Neural crest cell (in vitro differentiated cells): ENCODE measurements at regions not wholly inside any gene's neighbourhood (a gene's known extent, or its start where the extent isn't known, plus 50 kb on each side); places are given as distances from the start of the nearest gene placed in this dataset.

Experiments
- DNase-seq: peaks from one replicate; pipeline ENCODE4 v3.0.0; 2021; ENCODE audit warnings: low read depth, mixed read lengths, low spot score
- H3K27ac Mint-ChIP-seq: one replicate; pipeline ENCODE4 v1.8.0; 2021; ENCODE audit warnings: mild to moderate bottlenecking, mixed read lengths; ENCODE audit not compliant: unreplicated experiment
- H3K27me3 Mint-ChIP-seq: 2 replicates; pipeline ENCODE4 v1.8.0; 2021; ENCODE audit warnings: low read depth, mild to moderate bottlenecking, mixed read lengths
- H3K36me3 Mint-ChIP-seq: 2 replicates; pipeline ENCODE4 v1.8.0; 2021; ENCODE audit warnings: low read depth, mild to moderate bottlenecking, mixed read lengths
- H3K4me1 Mint-ChIP-seq: 2 replicates; pipeline ENCODE4 v1.8.0; 2021; ENCODE audit warnings: mixed read lengths
- H3K4me3 Mint-ChIP-seq: one replicate; pipeline ENCODE4 v1.8.0; 2021; ENCODE audit warnings: mild to moderate bottlenecking, mixed read lengths
- H3K9me3 Mint-ChIP-seq: 2 replicates; pipeline ENCODE4 v1.8.0; 2021; ENCODE audit warnings: mixed read lengths
- TF ChIP-seq, protein P1 (sequence below): fragments of 200-600 bp; sonication (generic); conservative IDR thresholded peaks from 2 replicates; pipeline ENCODE4 v1.5.0; 2021; ENCODE audit warnings: antibody characterized with exemption, mild to moderate bottlenecking

- peaks cover 1% of the 10 kb centered on the region for H3K9me3 Mint-ChIP-seq
- no peaks in the 10 kb centered on the region for H3K27me3 Mint-ChIP-seq
- TF ChIP-seq, protein P1, sequence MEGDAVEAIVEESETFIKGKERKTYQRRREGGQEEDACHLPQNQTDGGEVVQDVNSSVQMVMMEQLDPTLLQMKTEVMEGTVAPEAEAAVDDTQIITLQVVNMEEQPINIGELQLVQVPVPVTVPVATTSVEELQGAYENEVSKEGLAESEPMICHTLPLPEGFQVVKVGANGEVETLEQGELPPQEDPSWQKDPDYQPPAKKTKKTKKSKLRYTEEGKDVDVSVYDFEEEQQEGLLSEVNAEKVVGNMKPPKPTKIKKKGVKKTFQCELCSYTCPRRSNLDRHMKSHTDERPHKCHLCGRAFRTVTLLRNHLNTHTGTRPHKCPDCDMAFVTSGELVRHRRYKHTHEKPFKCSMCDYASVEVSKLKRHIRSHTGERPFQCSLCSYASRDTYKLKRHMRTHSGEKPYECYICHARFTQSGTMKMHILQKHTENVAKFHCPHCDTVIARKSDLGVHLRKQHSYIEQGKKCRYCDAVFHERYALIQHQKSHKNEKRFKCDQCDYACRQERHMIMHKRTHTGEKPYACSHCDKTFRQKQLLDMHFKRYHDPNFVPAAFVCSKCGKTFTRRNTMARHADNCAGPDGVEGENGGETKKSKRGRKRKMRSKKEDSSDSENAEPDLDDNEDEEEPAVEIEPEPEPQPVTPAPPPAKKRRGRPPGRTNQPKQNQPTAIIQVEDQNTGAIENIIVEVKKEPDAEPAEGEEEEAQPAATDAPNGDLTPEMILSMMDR: peak; percentile 25
- H3K4me3 Mint-ChIP-seq: no peak overlapping the region
- peaks cover 25% of the 10 kb centered on the region for H3K4me1 Mint-ChIP-seq
- no peak for DNase-seq
- no peaks in the 10 kb centered on the region for H3K36me3 Mint-ChIP-seq
- no peak overlapping the region for H3K27ac Mint-ChIP-seq
Measured at GRCh38 chr2:199606193-199606780, 148.5 kb upstream of the SATB2 start.

DNA sequence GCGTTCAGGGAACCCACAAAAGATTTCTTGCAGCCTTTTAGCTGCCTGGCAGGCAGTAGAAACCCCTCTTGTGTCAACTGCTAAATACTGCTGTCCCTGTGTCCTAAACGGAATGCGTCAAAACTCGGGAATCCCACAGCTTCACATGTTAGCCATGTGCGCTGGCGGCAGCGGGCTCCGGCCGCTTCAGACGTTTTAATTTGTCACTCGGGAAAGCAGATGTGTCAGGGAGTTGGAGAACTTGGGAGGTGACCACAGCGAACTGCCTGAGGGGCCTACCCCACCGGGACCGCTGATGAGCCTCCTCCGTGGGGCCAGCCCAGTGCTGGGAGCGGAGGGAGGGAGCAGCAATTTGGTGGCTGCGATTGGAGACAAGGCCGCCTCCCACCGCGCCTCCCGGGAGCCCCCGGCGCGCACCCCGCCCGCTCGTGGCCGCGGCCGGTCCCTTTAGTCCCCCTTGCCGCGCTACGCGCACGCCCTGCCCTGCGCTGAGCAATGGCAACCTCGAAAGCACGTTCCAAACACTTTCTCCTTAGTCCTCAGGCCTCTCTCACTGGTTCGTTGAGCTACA, 146.1 kb upstream of the SATB2 start:
- no peak overlapping the region for H3K4me3 Mint-ChIP-seq
- peaks cover 25% of the 10 kb centered on the region for H3K4me1 Mint-ChIP-seq
- H3K36me3 Mint-ChIP-seq: no peaks in the 10 kb centered on the region
- TF ChIP-seq, protein P1: no peak
- H3K27me3 Mint-ChIP-seq: no peaks in the 10 kb centered on the region
- DNase-seq: no peak
- no peak overlapping the region for H3K27ac Mint-ChIP-seq
- H3K9me3 Mint-ChIP-seq: no peaks in the 10 kb centered on the region

DNA sequence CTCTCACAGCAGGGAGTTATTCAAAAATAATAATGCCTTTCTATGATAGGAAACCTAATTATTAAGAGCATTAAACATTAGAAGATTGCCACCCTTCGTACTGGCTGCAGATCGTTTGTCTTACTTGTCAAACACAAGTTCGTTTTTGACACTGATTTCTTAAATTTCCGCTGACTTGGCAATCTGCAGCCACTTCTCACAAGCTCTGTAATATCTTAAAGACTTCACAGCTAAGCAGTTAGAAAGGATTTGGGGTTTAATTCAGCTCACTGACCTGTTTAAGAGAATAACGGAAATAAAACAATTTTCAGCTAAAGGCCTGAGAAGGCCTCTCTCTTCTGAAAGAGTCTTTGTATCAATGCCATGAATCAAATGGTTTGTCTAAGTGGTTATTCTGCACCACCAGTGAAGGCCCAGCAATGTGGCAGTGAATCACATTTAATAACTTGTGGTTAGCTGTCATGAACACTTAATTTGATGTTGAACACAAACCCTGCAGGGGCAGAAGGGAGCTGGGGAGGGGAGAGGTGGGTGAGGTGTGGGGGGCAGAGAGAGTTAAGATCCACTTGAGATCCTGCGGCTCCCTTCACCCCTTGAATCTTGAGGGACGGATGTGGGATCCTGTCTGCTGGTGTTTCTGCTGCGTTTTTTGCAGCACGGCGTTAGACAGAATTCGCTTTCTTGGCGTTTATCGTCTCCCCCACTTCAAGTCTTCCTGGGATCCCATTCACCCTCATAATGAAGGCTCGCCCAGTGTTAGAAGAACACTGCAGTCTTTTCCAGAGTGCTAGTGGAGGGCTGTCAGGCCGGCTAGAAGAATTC, 145.4 kb upstream of the SATB2 start:
- Mint-ChIP-seq H3K36me3 (no peaks in the 10 kb centered on the region), H3K27me3 (no peaks in the 10 kb centered on the region), H3K9me3 (no peaks in the 10 kb centered on the region), H3K4me3 (no peak overlapping the region), H3K27ac (peak overlapping the region; percentile 60), H3K4me1 (peaks cover 29% of the 10 kb centered on the region)
- DNase-seq: no peak
- TF ChIP-seq, protein P1: no peak

- peaks cover 26% of the 10 kb centered on the region for H3K4me1 Mint-ChIP-seq
- DNase-seq: no peak
- H3K36me3 Mint-ChIP-seq: no peaks in the 10 kb centered on the region
- peak overlapping the region; percentile 0 for H3K4me3 Mint-ChIP-seq
- TF ChIP-seq, protein P1: peak; percentile 24
- H3K27ac Mint-ChIP-seq: no peak overlapping the region
- no peaks in the 10 kb centered on the region for H3K9me3 Mint-ChIP-seq
- no peaks in the 10 kb centered on the region for H3K27me3 Mint-ChIP-seq
Measured at GRCh38 chr2:199602271-199602895, 144.6 kb upstream of the SATB2 start.

- H3K27ac Mint-ChIP-seq: no peak overlapping the region
- peaks cover 6% of the 10 kb centered on the region for H3K4me1 Mint-ChIP-seq
- no peak overlapping the region for H3K4me3 Mint-ChIP-seq
- H3K27me3 Mint-ChIP-seq: no peaks in the 10 kb centered on the region
- H3K36me3 Mint-ChIP-seq: no peaks in the 10 kb centered on the region
- no peaks in the 10 kb centered on the region for H3K9me3 Mint-ChIP-seq
- DNase-seq: no peak
- TF ChIP-seq, protein P1: peak; percentile 65
Measured at GRCh38 chr2:199596549-199596948, 138.8 kb upstream of the SATB2 start.
